ENCODE measurements at regions not wholly inside any gene's neighbourhood (a gene's known extent, or its start where the extent isn't known, plus 50 kb on each side); places are given as distances from the start of the nearest gene placed in this dataset.

DNA sequence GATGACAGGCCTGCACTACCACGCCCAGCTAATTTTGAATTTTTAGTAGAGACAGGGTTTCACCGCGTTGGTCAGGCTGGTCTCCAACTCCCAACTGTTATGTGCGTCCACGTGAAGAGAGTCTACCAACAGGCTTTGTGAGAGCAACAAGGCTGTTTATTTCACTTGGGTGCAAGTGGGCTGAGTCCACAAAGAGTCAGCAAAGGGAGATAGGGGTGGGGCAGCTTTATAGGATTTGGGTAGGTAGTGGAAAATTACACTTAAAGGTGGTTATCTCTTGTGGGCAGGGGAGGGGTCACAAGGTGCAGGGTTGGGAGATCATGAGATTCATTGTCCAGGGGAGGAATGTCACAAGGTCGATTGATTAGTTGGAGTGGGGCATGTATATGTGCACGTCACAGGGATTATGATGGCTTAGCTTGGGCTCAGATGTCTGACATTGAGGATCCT lies 111.6 kb downstream of the GOSR1 start (continued):
- TF ChIP-seq ZFX (CRISPR knock-in tag; IDR thresholded peaks at IDR 0.05; ENCODE audit: low read depth), result peak; percentile 65
- no peak for TF ChIP-seq NPAS2 (CRISPR knock-in tag; IDR thresholded peaks at IDR 0.05; ENCODE audit: borderline replicate concordance)
- no peak for TF ChIP-seq ZBTB8A (CRISPR knock-in tag; IDR thresholded peaks at IDR 0.05; ENCODE audit: borderline replicate concordance, low read depth)
- TF ChIP-seq CBX1 (IDR thresholded peaks at IDR 0.05; ENCODE audit: low read depth), result peak; percentile 58
- TF ChIP-seq, protein P1, sequence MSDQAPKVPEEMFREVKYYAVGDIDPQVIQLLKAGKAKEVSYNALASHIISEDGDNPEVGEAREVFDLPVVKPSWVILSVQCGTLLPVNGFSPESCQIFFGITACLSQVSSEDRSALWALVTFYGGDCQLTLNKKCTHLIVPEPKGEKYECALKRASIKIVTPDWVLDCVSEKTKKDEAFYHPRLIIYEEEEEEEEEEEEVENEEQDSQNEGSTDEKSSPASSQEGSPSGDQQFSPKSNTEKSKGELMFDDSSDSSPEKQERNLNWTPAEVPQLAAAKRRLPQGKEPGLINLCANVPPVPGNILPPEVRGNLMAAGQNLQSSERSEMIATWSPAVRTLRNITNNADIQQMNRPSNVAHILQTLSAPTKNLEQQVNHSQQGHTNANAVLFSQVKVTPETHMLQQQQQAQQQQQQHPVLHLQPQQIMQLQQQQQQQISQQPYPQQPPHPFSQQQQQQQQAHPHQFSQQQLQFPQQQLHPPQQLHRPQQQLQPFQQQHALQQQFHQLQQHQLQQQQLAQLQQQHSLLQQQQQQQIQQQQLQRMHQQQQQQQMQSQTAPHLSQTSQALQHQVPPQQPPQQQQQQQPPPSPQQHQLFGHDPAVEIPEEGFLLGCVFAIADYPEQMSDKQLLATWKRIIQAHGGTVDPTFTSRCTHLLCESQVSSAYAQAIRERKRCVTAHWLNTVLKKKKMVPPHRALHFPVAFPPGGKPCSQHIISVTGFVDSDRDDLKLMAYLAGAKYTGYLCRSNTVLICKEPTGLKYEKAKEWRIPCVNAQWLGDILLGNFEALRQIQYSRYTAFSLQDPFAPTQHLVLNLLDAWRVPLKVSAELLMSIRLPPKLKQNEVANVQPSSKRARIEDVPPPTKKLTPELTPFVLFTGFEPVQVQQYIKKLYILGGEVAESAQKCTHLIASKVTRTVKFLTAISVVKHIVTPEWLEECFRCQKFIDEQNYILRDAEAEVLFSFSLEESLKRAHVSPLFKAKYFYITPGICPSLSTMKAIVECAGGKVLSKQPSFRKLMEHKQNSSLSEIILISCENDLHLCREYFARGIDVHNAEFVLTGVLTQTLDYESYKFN (CRISPR knock-in tag; conservative IDR thresholded peaks at IDR 0.05), result peak; percentile 96
- TF ChIP-seq KLF6 (CRISPR knock-in tag; IDR thresholded peaks at IDR 0.05), result no peak
- TF ChIP-seq ZFP36L2 (CRISPR knock-in tag; IDR thresholded peaks at IDR 0.05), result no peak
- TF ChIP-seq ZNF766 (CRISPR knock-in tag; IDR thresholded peaks at IDR 0.05; ENCODE audit: borderline replicate concordance), result no peak
- no peak for TF ChIP-seq ZNF543 (CRISPR knock-in tag; IDR thresholded peaks at IDR 0.05)
- TF ChIP-seq, protein P2, sequence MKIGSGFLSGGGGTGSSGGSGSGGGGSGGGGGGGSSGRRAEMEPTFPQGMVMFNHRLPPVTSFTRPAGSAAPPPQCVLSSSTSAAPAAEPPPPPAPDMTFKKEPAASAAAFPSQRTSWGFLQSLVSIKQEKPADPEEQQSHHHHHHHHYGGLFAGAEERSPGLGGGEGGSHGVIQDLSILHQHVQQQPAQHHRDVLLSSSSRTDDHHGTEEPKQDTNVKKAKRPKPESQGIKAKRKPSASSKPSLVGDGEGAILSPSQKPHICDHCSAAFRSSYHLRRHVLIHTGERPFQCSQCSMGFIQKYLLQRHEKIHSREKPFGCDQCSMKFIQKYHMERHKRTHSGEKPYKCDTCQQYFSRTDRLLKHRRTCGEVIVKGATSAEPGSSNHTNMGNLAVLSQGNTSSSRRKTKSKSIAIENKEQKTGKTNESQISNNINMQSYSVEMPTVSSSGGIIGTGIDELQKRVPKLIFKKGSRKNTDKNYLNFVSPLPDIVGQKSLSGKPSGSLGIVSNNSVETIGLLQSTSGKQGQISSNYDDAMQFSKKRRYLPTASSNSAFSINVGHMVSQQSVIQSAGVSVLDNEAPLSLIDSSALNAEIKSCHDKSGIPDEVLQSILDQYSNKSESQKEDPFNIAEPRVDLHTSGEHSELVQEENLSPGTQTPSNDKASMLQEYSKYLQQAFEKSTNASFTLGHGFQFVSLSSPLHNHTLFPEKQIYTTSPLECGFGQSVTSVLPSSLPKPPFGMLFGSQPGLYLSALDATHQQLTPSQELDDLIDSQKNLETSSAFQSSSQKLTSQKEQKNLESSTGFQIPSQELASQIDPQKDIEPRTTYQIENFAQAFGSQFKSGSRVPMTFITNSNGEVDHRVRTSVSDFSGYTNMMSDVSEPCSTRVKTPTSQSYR (CRISPR knock-in tag; IDR thresholded peaks at IDR 0.05; ENCODE audit: borderline replicate concordance), result peak; percentile 48; the same call in 1 of the 2 replicates
- TF ChIP-seq MLLT10 (CRISPR knock-in tag; IDR thresholded peaks at IDR 0.05), result no peak
- TF ChIP-seq MBD4 (IDR thresholded peaks at IDR 0.05; ENCODE audit: borderline replicate concordance, low read length), result no peak
- TF ChIP-seq, protein P3, sequence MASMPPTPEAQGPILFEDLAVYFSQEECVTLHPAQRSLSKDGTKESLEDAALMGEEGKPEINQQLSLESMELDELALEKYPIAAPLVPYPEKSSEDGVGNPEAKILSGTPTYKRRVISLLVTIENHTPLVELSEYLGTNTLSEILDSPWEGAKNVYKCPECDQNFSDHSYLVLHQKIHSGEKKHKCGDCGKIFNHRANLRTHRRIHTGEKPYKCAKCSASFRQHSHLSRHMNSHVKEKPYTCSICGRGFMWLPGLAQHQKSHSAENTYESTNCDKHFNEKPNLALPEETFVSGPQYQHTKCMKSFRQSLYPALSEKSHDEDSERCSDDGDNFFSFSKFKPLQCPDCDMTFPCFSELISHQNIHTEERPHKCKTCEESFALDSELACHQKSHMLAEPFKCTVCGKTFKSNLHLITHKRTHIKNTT (CRISPR knock-in tag; IDR thresholded peaks at IDR 0.05), result no peak
- no peak for TF ChIP-seq RELA (CRISPR knock-in tag; IDR thresholded peaks at IDR 0.05)
- TF ChIP-seq EEA1 (CRISPR knock-in tag; IDR thresholded peaks at IDR 0.05; ENCODE audit: borderline replicate concordance), result no peak
- no peak for TF ChIP-seq NBN (conservative IDR thresholded peaks at IDR 0.05)
- TF ChIP-seq, protein P4, sequence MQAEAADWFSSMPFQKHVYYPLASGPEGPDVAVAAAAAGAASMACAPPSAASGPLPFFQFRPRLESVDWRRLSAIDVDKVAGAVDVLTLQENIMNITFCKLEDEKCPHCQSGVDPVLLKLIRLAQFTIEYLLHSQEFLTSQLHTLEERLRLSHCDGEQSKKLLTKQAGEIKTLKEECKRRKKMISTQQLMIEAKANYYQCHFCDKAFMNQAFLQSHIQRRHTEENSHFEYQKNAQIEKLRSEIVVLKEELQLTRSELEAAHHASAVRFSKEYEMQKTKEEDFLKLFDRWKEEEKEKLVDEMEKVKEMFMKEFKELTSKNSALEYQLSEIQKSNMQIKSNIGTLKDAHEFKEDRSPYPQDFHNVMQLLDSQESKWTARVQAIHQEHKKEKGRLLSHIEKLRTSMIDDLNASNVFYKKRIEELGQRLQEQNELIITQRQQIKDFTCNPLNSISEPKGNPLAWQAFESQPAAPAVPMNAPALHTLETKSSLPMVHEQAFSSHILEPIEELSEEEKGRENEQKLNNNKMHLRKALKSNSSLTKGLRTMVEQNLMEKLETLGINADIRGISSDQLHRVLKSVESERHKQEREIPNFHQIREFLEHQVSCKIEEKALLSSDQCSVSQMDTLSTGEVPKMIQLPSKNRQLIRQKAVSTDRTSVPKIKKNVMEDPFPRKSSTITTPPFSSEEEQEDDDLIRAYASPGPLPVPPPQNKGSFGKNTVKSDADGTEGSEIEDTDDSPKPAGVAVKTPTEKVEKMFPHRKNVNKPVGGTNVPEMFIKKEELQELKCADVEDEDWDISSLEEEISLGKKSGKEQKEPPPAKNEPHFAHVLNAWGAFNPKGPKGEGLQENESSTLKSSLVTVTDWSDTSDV (CRISPR knock-in tag; IDR thresholded peaks at IDR 0.05), result no peak
- TF ChIP-seq, protein P5, sequence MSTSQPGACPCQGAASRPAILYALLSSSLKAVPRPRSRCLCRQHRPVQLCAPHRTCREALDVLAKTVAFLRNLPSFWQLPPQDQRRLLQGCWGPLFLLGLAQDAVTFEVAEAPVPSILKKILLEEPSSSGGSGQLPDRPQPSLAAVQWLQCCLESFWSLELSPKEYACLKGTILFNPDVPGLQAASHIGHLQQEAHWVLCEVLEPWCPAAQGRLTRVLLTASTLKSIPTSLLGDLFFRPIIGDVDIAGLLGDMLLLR (CRISPR knock-in tag; IDR thresholded peaks at IDR 0.05), result no peak
- TF ChIP-seq KLF15 (CRISPR knock-in tag; IDR thresholded peaks at IDR 0.05; ENCODE audit: borderline replicate concordance), result no peak
- TF ChIP-seq RBM22 (optimal IDR thresholded peaks at IDR 0.05; ENCODE audit: low read length), result no peak
- TF ChIP-seq SMAD3 (CRISPR knock-in tag; IDR thresholded peaks at IDR 0.05), result no peak
